HG02973 (cell line): ENCODE measurements at regions not wholly inside any gene's neighbourhood (a gene's known extent, or its start where the extent isn't known, plus 50 kb on each side); places are given as distances from the start of the nearest gene placed in this dataset.
"Not testable (repeated sequence)": the region's sequence is repeated elsewhere in the genome, so short reads cannot be mapped to it uniquely, and the experiment has no call there.

Experiments
- ATAC-seq: cut with Tn5 transposase; IDR thresholded peaks from one replicate; pipeline ENCODE4 v1.9.1; 2021; ENCODE audit warnings: moderate library complexity; ENCODE audit not compliant: unreplicated experiment

DNA sequence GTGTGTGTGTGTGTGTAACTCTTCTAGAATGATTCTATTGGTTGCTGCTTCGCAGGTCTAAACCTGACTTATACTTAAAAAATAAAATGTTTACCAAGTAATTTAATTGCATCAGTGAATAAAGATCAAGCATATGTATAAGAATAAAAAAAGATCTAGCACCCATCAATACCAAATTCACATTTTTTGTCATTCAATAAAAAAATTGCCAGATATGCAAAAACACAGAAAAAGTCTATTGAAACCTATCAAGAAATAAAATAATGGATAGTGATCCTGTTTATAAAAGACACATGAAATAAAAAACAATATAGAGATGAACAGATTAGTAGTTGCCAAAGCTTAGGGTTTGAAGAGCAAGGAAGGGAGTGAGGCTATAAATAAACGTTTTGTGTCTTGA lies 2095.0 kb upstream of the ACO1 start:
- ATAC-seq = no peak

DNA sequence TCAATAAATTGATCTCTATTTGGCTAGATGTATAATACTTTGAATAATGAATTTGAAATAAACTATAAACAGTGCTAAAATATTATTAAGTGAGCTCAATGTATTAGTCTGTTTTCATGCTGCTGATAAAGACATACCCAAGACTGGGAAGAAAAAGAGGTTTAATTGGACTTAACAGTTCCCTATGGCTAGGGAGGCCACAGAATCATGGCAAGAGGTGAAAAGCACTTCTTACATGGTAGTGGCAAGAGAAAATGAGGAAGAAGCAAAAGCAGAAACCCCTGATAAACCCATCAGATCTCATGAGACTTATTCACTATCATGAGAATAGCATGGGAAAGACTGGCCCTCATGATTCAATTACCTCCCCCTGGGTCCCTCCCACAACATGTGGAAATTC lies 2092.4 kb upstream of the ACO1 start:
- not testable (repeated sequence) for ATAC-seq

- no peak for ATAC-seq
These were observed 2091.2 kb upstream of the ACO1 start for GRCh38 chr9:30293231-30293630.

GRCh38 chr9:30299126-30299780 lies 2085.2 kb upstream of the ACO1 start:
- no peak for ATAC-seq

DNA sequence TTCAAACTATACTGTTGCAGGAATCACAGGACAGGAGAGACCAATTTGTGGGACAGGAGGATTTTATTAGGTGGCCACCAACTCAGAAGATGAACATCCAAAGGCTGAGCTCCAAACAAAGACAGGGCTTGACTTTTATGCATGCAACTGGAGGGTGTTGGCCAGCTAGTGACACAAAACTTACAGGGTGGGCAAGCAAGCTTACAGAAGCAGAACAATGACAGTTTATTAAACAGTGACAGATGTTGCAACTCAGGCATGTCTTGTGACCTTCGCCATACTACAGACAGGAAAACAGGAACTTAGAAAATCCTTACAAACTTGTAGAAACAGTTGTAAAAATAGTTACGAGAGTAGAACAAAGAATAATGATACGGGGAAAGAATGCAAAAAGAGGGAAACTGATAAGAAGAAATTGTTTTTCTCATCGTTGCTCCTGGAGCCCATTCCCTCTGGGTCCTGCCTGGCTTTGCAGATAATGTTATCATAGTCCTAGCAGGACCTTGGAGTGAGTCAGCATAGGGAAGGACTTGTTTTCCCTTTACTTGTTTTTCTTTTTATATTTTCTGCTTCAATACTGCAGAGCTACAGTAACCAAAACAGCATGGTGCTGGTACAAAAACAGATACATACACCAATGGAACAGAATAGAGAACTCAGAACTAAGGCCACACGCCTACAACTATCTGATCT lies 2083.0 kb upstream of the ACO1 start:
- ATAC-seq = no peak

GRCh38 chr9:30310711-30311110 lies 2073.7 kb upstream of the ACO1 start:
- no peak for ATAC-seq

- ATAC-seq = no peak
These were observed 2055.0 kb upstream of the ACO1 start for GRCh38 chr9:30329431-30329830.

DNA sequence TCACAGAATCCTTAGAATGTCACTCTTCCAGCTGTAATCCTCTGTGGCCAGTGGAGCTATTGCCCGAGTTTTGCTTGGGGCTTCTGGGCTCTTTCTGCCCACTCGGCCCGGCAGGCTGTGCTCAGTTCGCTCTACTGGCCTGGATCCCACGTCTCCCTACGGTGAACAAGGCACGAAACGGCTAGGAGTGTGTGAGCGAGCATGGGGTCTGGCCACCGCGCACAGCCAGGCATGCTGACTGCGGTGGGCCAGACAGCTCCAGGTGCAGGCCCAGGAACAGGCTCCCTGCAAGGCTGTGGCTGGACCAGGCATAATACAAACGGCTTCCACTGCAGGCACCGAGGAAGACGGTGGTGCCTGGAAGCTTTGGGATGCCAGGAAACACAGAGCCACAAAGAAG lies 2035.5 kb upstream of the ACO1 start:
- no peak for ATAC-seq

DNA sequence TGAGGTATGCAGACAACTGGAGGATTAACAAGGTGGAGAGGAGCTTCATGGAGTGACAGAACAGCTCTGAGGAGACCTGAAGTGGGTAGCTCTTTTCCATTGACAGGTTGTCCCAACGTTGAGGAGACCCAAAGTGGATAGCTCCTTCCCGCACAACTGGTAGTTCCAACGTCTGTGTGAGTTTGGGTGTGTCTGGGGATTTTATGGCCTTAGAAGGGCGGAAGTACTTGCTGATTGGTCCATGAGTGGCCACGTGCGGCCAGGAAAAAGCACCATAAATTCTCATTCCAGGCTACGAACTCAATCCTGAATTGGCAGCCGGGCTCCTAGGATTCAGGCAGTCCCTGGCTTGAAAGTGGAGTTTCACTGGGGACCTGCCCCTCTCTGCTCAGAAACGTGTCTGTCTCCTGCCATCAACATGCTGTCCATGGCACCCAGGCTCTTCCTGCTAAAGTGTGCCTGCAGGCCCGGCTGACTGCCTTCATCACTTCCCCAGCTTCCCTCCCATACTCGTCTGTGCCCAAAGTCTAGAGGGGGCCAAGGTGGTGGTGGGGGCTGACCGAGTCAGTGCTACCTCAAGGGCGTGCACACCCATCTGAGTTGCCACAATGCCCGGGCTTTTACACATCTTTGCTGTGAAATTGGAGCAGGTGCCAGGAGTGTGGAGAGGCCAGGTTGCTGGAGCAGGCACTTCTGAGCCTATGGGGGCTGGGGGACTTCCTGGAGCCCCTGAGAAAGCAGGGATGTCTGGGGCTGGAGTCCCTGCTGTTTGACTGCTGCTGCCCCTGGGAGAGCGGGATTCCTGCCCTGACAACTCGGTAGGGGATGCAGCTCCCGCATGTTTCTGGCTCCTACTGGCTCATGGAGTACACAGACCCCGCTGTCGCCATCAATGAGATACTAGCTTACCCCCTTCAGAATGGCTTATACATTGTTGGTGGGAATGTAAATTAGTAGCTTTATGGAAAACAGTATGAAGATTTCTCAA lies 2034.6 kb upstream of the ACO1 start:
- no peak for ATAC-seq

DNA sequence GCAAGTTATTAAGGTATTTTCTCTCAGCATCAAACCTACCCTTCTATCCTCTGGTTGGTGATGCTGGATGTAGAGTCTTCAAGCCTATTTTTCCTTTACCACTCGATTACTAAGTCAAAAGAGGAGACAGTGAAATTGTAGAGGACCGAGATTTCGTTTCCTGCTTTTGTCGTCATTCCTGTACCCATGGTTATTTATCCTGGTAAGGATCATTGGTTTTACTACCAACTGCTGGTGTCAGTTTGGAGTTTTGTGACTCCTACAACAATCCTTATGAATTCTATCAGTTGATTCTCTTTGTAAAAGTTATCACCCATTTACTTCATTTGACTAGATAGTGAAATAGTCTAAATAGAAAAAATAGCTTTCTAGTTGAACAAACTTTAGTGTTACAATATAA lies 2028.2 kb upstream of the ACO1 start:
- ATAC-seq = no peak

GRCh38 chr9:30362373-30362772 lies 2022.1 kb upstream of the ACO1 start:
- ATAC-seq = no peak

GRCh38 chr9:30366140-30366539 lies 2018.3 kb upstream of the ACO1 start:
- ATAC-seq = not testable (repeated sequence)

DNA sequence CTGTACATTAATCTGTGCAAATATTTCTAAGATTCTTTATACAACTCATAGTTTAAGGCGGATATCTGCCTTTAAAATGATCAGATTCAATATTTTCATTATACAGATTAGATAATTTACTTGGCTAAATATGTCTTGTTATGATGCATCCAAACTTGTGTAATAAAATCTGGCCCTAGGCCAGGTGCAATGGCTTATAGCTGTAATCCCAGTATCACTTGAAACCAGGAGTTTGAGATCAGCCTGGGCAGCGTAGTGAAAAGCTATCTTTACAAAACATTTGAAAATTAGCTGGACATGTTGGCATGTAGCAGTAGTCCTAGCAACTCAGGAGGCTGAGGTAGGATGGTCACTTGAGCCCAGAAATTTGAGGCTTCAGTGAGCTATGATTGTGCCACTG lies 2002.2 kb upstream of the ACO1 start:
- no peak for ATAC-seq

DNA sequence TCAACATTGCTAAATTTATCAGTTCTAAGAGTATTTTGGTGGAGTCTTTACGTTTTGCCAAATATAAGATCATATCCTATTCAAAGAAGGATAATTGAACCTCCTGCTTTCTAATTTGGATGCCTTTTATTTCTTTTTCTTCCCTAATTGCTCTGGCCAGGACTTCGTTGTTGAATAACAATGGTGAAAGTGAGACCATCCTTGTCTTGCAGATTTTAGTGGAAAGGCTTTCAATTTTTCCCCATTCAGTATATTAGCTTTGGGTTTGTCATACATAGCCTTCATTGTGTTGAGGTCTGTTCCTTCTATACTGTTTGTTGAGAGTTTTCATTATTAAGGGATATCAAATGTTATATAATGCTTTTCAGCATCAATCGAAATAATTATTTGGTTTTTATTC lies 1974.2 kb upstream of the ACO1 start:
- ATAC-seq = no peak

DNA sequence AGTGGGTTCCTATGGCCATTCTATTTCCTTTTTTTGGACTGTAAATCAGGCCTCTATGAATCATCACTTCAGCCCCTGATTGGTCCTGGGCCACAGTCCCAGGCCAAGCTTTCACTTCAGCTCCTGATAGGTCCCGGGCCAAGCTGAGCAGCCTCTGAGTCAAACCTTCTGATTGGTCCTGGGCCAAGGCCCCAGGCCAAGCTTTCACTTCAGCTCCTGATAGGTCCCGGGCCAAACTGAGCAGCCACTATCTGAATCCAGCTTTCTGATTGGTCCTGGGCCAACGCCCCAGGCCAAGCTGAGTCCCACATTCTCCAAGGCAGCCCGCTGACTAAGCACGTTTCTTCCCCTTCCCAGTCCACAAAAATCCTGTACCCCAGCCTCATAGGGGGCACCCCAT lies 1972.9 kb upstream of the ACO1 start:
- no peak for ATAC-seq

DNA sequence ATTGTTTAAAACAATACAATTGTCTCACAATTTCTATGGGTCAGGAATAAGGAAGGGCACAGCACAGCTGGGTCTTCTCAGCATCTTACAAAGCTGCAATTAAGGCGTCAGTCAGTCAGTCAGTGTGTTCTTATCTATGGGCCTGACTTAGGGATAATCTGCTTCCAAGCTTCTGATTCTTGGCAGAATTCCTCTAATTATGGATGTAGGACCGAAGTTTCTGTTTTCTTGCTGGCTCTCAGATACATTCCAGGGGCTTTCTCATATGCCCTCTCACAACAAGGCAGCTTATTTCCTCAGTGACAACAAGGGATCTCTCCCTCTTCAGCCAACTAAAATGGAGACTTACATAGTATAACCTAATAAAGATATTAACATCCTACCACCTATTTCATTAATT lies 1925.3 kb upstream of the ACO1 start:
- no peak for ATAC-seq

- no peak for ATAC-seq
These were observed 1907.6 kb upstream of the ACO1 start for GRCh38 chr9:30476826-30477225.

GRCh38 chr9:30478684-30479083 lies 1905.8 kb upstream of the ACO1 start:
- ATAC-seq = no peak

- no peak for ATAC-seq
These were observed 1901.9 kb upstream of the ACO1 start for GRCh38 chr9:30482499-30482898.

DNA sequence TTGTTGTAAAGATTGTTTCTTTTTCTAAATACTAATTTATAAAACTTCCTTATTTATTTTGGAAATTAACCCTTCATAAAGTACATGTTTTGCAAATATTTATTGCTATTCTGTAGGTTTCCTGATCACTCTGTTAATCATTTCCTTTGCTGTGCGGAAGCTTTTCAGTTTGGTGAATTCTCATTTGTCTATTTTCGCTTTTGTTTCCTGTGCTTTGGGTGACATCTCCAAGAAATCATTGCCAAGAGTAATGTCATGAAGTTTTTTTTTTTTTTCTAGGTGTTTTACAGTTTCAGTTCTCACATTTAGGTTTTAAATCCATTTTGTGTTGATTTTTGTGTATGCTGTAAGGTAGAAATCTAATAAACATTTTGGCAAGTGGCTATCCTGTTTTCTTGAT lies 1899.8 kb upstream of the ACO1 start:
- ATAC-seq = no peak

DNA sequence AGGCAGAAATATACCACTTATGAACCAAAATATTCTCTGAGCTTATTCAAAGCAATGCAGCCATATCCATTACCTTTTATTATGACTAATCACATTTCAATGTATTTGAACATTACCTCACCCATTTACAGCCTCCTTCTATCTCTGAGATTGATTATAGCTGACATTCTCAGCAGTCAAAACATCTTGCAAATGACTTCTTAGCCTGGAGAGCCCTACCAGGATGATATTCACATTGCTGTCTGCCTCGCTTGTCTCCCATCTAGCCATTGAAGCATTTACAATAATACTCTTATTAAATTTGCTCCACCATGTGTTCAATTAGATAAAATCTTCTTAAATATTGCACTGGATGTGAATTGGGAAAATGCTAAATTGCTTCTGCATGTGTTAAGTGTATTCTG lies 1879.9 kb upstream of the ACO1 start:
- no peak for ATAC-seq

GRCh38 chr9:30505311-30505710 lies 1879.1 kb upstream of the ACO1 start:
- ATAC-seq = no peak
